GM12872 (cell line): ENCODE measurements at regions not wholly inside any gene's neighbourhood (a gene's known extent, or its start where the extent isn't known, plus 50 kb on each side); places are given as distances from the start of the nearest gene placed in this dataset.

Source experiments
- CTCF ChIP-seq: IDR thresholded peaks from 3 replicates; pipeline ENCODE4 v1.5.1; 2011; ENCODE audit warnings: low read depth, mild to moderate bottlenecking, low read length, moderate library complexity; ENCODE audit not compliant: insufficient read depth

- TF ChIP-seq CTCF: no peak
These were observed 885.7 kb downstream of the NR2F1-AS1 start for GRCh38 chr5:92695123-92696003.

GRCh38 chr5:92694067-92694466 is 887.0 kb downstream of the NR2F1-AS1 start:
- no peak for TF ChIP-seq CTCF

GRCh38 chr5:92687821-92688722 is 892.9 kb downstream of the NR2F1-AS1 start:
- no peak for TF ChIP-seq CTCF

- 0 out of 3 replicates have a peak, but pooled peaks have one; percentile 4 for TF ChIP-seq CTCF
These were observed 902.4 kb downstream of the NR2F1-AS1 start for GRCh38 chr5:92678640-92679039.

- TF ChIP-seq CTCF: no peak
These were observed 904.5 kb downstream of the NR2F1-AS1 start for GRCh38 chr5:92676215-92677165.

GRCh38 chr5:92674321-92674720 is 906.7 kb downstream of the NR2F1-AS1 start:
- no peak for TF ChIP-seq CTCF
